Stimulated activated naive CD8-positive, alpha-beta T cell treated with anti-CD3 and anti-CD28 coated beads, Interleukin-15, Interleukin-2, amounts not matched to agents 100 U/mL and 50 U/mL, for 24 hours (primary cell): ENCODE measurements at regions not wholly inside any gene's neighbourhood (a gene's known extent, or its start where the extent isn't known, plus 50 kb on each side); places are given as distances from the start of the nearest gene placed in this dataset.

Experiments used
- ATAC-seq: fragments of 150-1000 bp; cut with Tn5 transposase; one replicate; pipeline ENCODE4 v1.10.0; 2021
- DNase-seq: peaks from one replicate; pipeline ENCODE4 v3.0.0; 2021

DNA sequence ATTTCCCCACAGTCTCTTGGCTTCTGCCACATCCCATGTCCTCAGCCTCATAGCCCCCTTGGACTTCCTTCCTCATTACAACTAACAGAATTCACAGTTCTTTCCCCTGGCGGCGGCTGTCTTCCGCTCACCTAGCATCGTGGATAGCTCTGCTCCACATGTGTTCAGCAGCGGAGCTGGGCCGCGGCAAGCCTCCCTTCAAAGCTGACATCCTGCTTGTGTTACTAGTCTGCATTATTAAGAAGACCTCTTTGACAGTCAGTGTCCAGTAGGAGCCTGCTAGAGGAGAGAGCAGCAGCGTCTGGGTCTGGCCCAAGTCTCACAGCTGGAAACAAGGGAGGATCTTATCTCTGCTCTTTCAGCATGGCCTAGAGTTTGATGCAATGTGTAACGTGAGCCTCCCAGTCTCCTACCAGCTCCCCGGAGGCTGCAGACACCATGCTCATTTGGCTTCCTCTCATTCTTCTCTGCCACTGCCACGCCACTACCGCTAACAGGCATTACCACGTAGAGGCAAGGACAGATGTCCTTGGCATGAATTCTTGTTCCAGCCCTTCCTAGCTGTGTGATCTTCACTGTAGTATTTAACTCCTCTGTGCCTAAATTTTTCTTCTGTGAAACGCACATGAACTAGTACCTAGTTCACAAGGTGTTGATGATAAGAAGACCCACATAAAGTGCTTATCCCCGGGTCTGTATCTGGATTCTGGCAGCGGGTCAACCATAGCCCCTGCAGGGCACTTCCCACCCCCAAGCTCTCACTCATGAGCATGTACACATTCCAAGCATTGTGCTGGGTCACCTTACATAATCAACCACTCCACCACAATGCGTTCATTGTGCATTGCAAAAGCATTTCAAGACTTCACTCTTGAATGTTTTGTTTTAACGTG lies 107.1 kb upstream of the BACH2 start:
- DNase-seq (no peak), ATAC-seq (no peak)

DNA sequence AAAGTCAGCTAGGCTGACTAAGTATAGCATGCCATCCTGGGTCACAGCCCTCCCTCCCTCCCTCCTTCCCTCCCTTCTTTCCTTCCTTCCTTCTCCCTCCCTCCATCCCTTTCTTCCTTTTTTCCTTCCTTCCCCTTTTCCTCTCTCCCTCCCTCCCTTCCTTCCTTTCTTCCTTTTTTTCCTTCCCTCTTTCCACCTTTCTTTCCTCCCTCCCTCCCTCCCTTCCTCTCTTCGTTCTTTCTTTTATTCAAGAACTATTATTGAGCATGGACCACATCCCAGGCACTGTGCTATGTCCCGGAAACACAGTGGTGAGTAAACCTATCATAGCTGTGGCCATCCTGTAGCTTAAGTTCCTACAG lies 106.2 kb upstream of the BACH2 start:
- DNase-seq (no peak), ATAC-seq (no peak)

DNA sequence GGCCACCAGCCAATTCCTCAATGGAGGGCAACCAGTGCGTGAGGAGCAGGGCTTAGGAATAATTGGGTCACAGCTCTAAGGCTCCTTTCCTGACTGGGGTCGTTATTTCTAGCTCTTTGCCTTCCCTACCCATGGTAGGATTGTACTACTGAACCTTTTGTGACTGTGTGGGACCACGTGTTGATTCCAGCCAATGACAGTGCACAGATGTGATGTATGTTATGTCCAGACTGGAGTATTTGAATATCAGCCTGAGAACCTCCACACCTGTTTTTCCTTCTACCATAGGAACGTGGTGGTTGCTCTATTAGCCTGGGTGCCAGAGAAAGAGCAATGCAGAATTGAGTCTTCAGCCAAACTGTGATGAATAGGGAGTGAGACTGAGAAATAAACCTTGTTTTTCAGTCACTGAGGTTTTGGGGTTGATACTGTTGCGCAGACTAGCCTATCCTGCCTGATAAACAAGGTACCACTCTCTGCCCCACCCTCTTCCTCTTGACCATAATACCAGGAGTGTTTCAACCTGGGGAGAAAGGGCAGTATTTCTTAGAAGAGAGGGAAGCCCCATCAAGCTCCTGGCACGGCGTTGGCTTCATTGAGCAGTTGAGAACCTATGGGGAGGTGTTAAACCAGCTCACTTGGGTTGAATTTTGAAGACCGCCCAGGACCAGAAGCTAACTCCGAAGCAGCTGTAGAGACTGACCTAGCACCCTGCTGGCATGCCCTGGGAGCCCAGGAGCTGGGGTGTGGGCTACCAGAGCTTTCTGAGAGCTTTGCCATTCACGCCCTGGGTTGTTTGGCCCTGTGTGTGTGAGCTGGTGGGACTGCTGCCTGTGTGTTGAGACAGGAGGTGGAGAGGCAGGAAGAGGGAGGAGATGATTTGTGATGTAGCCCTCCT lies 105.5 kb upstream of the BACH2 start:
- ATAC-seq: peak; percentile 30
- no peak for DNase-seq

GRCh38 chr6:90399970-90400369 lies 103.3 kb upstream of the BACH2 start:
- ATAC-seq: no peak
- peak; percentile 64 for DNase-seq

GRCh38 chr6:90397929-90398674 lies 101.5 kb upstream of the BACH2 start:
- peak; percentile 84 for DNase-seq

DNA sequence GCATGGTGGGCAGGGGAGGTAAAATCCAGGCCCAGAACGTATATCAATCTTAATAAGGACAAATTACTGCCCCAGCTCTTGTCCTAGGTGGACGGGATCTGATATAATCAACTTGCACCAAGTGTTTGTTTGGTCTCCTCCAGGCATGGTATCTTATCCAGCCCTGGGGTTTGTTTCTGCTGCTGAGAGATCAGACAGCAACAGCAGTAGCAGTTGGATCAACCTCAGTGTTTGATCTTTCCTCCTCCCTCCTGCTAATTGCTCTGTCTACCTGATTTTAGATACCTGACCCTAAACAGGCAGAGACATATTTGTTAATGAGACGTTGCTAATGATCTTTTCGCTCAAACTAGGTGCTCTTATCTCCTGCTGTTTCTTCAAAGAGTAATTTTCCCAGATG lies 100.4 kb upstream of the BACH2 start:
- ATAC-seq (no peak), DNase-seq (no peak)

More at GRCh38 chr6:90397929-90398674, 101.5 kb upstream of the BACH2 start:
- peak; percentile 96 for ATAC-seq

GRCh38 chr6:90393232-90393884 lies 96.7 kb upstream of the BACH2 start:
- DNase-seq: peak; percentile 82
- ATAC-seq: peak; percentile 25

DNA sequence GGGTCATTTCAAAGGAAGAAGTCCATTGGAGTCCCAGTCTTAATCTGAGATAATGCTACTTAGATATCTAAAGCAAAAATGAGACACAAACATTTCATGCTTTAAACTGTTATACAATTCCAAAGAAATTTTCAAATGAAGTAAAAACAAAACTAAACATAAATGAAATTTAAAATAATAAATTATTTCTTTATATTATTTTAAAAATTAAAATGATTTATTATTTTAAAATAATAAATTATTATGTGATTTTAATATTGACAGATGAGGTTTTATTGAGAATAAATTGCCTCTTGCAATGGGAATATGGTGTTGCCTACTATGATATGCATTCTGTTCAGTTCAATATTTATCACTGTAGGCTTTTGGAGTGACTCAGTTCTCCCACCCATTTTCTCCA lies 93.7 kb upstream of the BACH2 start:
- ATAC-seq (no peak), DNase-seq (no peak)

DNA sequence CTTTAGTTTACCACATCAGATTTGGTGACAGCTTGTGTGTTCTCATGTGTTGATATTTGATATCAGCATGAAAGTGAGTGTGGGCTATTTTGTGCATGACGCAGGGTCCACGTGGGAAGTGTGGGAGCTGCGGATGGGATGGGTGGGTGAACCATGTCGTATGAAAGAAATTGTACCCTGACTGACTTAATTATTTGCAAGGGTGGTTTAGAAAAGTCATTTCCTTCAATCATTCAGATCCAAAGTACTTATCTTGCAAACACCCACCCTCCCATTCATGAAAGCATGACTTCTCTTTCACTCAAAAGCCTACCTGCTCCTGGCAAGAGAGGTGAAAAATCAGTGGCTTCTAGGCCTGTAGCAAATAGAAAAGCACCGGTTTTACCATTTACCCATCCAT lies 91.8 kb upstream of the BACH2 start:
- no peak for DNase-seq
- ATAC-seq: no peak

- no peak for ATAC-seq
- no peak for DNase-seq
These were observed 91.2 kb upstream of the BACH2 start for GRCh38 chr6:90387826-90388225.

- DNase-seq (no peak), ATAC-seq (no peak)
These were observed 90.7 kb upstream of the BACH2 start for GRCh38 chr6:90387383-90387775.

DNA sequence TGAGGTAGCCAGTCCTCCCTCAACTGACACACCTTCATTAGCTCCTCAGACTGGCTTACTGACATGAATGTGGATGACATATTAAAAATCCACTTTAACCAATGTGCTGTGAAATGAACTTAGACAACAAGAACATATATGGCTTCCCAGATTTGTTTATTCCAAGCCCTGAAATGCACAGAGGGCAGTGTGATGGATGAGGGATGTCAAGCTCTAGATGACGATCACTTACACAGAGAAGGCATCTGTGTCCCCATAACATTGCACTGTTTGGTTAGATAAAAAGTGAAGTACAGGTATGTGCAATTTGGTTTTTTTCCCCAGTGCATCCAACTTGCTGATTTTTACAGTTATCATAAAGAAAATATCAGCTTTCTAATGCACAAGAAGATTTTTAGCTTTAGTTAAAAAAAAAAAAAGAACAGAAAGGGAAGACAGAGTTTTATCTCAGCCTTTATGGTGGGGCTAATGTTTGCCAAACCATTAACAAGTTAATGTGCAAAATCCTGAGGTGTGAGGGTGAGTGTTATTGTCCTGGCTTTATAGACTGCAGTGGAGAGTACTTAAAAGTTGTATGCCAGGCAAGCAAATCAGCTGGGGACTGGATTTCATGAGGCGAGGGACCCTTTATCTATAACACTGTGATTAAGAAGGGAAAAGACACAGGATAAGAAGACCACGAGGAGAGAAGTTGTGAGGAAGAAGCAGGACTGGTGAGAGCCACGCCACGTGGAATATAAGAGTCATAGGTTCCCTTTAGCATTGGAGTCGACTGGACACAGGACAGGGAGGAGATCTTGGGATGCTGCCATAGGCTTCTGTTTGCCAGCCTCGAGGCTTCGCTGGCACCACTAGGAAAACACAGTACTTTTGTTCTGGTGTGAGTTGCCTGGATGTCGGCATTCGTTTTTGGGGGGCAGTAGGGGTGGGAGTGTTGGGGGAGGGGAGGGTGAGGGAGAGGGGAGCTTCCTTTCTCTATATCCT lies 90.0 kb upstream of the BACH2 start:
- ATAC-seq: no peak

DNA sequence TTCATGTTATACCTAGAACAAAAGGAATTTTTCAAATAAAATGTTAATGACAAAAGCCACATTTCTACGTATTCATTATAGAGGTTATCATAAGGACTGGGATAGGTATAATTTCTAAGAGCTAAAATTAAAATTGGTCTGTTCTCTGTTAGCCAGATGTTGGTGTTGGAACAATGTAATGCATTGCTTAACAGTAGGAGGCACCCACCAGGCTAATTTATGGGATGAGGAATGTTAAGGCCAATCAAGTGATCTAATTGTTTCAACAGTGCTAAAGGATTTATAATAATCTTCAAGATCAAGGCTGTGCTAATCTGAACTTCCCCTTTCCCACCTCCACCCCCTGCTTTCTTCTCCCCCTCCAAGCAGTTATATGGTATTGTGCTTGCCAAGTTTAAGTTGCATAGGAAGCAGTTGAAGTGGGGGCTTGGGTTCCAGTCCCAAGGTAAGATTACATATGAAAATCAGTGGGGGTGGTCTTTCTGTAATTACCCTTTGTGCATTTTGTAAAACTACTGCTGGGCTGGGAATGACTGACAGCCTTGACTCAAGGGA lies 89.2 kb upstream of the BACH2 start:
- DNase-seq (no peak), ATAC-seq (no peak)

More for the DNA sequence above, 90.0 kb upstream of the BACH2 start:
- no peak for DNase-seq

DNA sequence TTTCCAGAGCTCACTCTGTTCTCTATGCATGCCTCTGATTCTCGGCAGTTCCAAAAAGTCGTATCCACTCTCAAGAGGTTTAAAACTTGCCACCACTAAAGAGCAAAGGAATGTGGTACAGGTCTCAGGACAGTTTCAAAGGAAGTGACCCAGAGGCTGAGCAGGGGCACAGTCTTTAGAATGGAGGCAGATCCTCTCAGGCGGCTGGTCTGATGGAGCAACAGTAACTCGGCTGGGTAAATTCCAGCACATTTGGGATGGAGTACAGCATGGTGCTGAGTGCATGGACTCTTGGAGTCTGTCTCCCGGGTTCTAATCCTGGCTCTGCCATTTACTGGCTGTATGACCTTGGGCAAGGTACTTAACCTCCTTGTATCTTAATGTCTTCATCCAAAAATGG lies 88.1 kb upstream of the BACH2 start:
- ATAC-seq (no peak), DNase-seq (no peak)

DNA sequence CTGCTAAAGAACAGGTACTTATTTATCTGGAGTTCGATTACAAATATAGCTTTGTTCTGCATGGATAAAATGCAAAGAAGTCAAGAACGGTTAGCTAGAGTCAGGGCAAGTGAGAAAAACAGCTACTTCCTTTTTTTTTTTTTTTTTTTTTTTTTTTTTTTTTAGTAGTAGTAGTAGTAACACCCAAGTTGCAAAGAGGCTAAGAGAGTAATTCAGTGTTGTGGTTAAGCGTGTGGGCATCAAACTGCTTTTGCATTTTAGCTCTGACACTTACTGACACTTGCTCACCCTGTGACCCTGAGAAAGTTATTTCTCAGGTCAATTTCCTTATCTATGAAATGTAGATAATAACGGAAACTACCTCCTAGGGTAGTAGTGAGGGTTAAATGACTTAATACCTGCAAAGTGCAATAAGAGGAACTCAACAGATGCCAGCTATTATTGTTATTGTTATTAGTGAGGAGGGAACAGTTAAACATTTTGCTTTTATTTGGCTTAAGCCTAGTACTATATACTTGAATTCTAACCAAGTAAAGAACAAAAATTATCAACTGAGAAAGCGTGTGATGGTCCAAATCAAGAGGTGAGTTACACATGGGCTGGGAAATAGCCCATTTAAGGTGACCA lies 86.7 kb upstream of the BACH2 start:
- DNase-seq: no peak
- ATAC-seq: peak; percentile 95

GRCh38 chr6:90382760-90383159 lies 86.1 kb upstream of the BACH2 start:
- ATAC-seq (no peak), DNase-seq (no peak)

GRCh38 chr6:90375681-90376439 lies 79.2 kb upstream of the BACH2 start:
- peak; percentile 69 for ATAC-seq

DNA sequence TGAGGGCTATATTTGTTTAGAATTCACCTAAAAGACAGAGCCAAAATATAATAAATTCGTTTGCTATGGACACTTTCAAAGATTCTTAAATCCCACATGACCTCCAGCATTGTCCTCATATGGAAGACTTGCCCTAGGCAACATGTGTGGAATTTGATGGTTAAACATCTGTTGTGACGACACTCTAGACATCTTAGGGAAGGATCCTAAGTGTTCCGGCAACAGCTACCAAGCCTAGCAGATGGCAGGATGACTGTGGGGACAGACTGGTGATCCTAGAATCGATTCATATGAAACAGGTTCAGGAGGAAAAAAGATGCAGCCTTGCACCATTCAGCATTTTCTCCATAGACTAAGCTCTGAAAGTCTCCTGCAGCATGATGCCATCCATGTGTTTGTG lies 77.6 kb upstream of the BACH2 start:
- no peak for DNase-seq
- ATAC-seq: no peak

More at GRCh38 chr6:90375681-90376439, 79.2 kb upstream of the BACH2 start:
- DNase-seq: no peak

DNA sequence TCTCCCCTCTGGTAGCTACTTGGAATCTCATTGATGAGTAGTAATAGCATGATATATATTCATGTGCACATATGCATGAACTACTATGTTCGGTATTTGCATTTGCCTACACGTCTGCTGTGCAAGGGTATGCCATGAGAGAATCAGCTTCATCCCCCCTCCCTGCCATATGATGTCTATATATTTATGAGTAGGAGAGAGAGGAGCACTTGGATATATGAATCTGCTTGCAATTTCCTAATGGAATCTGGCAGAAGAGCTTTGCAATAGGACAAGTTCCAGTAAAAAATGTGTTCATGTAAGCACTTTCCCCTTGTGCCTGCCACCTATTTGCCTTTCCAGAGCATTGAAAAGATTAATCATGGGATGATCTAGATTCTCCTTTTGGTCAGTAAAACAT lies 76.2 kb upstream of the BACH2 start:
- no peak for ATAC-seq
- no peak for DNase-seq
